ENCODE measurements at regions not wholly inside any gene's neighbourhood (a gene's known extent, or its start where the extent isn't known, plus 50 kb on each side); places are given as distances from the start of the nearest gene placed in this dataset.

- no peak overlapping the region for H3K27ac ChIP-seq
- ATAC-seq (ENCODE audit: insufficient number of reproducible peaks, low FRiP score, low read depth): no peak
- TF ChIP-seq CTCF (IDR thresholded peaks at IDR 0.05): no peak
- no peaks in the 10 kb centered on the region for H3K27me3 ChIP-seq (replicated peaks; ENCODE audit: insufficient read depth)
- DNase-seq (ENCODE audit: low spot score): no peak
- no peaks in the 10 kb centered on the region for H3K4me1 ChIP-seq (ENCODE audit: control insufficient read depth in 1 of 2, low read depth in 2 of 2)
- H3K4me3 ChIP-seq: no peak overlapping the region
- no peaks in the 10 kb centered on the region for H3K9me3 ChIP-seq
- no peaks in the 10 kb centered on the region for H3K36me3 ChIP-seq
Observed at GRCh38 chr16:35732046-35732810, 2272.8 kb downstream of the TP53TG3F start.

DNA sequence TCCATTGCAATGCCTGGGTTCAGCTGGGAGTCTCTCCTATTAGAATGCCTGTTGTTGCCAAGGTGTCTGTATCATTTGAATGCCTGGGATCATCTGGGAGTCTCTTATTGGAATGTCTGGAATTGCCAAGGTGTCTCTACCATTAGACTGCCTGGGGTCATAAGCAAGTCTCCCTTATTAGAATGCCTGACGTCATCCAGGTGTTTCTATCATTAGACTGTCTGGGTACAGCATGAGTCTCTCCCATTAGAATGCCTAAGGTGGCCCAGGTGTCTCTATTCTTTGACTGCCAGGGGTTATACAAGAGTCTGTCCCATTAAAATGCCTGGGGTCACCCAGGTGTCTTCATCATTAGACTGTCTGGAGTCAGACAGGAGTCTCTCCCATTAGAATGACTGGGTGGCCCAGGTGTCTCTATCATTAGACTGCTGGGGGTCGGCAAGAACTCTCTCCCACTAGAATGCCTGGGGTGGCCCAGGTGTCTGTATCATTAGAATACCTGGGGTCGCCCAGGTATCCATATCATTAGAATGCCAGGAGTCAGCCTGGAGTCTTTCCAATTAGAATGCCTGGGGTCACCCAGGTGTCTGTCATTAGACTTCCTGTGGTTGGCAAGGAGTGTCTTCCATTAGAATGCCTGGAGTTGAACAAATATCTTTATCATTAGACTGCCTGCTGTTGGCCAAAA lies 2274.0 kb downstream of the TP53TG3F start:
- Histone ChIP-seq H3K4me3 (no peak overlapping the region), H3K36me3 (no peaks in the 10 kb centered on the region), H3K27ac (no peak overlapping the region), H3K27me3 (replicated peaks; ENCODE audit: insufficient read depth) (no peaks in the 10 kb centered on the region), H3K9me3 (no peaks in the 10 kb centered on the region), H3K4me1 (ENCODE audit: control insufficient read depth in 1 of 2, low read depth in 2 of 2) (no peaks in the 10 kb centered on the region)
- ATAC-seq (ENCODE audit: insufficient number of reproducible peaks, low FRiP score, low read depth) (no peak), DNase-seq (ENCODE audit: low spot score) (no peak)
- TF ChIP-seq CTCF (IDR thresholded peaks at IDR 0.05): no peak

DNA sequence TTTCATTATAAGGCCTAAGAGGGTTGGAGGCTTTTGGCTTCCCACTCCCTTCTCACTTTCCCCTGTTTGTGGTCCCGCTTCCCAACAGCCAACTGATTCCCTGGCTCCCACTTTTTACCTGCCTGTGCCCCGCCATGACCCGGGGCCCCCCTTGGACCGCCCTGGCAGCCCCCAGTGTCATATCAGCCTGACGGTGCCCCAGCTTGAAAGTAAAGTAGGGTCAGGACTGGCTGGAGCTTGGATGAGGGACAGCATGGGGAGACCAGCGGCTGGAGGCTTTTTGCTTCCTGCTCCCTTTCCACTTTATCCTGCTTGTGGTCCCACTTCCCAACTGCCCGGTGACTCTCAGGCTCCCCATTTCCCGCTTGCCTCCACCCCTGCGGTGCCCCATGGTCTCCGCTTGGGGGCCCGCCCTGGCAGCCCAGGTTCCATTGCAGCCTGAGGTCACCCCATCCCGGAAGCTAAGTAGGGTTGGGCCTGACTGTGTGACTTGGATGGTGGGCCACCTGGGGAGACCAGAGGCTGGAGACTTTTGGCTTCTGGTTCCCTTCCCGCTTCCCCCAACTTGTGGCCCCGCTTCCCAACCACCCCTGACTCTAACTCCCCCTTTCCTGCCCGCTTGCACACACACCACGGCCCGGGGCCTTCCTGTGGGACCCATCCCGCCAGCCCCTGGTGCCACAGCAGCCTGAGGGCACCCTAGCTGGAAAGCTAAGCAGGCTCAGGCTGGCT lies 2274.7 kb downstream of the TP53TG3F start:
- DNase-seq (ENCODE audit: low spot score) (no peak), ATAC-seq (ENCODE audit: insufficient number of reproducible peaks, low FRiP score, low read depth) (no peak)

GRCh38 chr16:35734728-35735402 lies 2275.5 kb downstream of the TP53TG3F start:
- TF ChIP-seq CTCF (IDR thresholded peaks at IDR 0.05): no peak
- no peak for ATAC-seq (ENCODE audit: insufficient number of reproducible peaks, low FRiP score, low read depth)
- no peak for DNase-seq (ENCODE audit: low spot score)
- Histone ChIP-seq H3K27ac (no peak overlapping the region), H3K4me3 (no peak overlapping the region), H3K9me3 (no peaks in the 10 kb centered on the region), H3K27me3 (replicated peaks; ENCODE audit: insufficient read depth) (no peaks in the 10 kb centered on the region), H3K36me3 (no peaks in the 10 kb centered on the region), H3K4me1 (ENCODE audit: control insufficient read depth in 1 of 2, low read depth in 2 of 2) (no peaks in the 10 kb centered on the region)

More for the DNA sequence above, 2274.7 kb downstream of the TP53TG3F start:
- no peak overlapping the region for H3K27ac ChIP-seq
- no peak overlapping the region for H3K4me3 ChIP-seq
- no peaks in the 10 kb centered on the region for H3K27me3 ChIP-seq (replicated peaks; ENCODE audit: insufficient read depth)
- no peak for TF ChIP-seq CTCF (IDR thresholded peaks at IDR 0.05)
- H3K36me3 ChIP-seq: no peaks in the 10 kb centered on the region
- H3K4me1 ChIP-seq (ENCODE audit: control insufficient read depth in 1 of 2, low read depth in 2 of 2): no peaks in the 10 kb centered on the region
- H3K9me3 ChIP-seq: no peaks in the 10 kb centered on the region

All from thoracic aorta (tissue), 2 donors.